HCT116 (cell line): ENCODE measurements at regions not wholly inside any gene's neighbourhood (a gene's known extent, or its start where the extent isn't known, plus 50 kb on each side); places are given as distances from the start of the nearest gene placed in this dataset.

Experiments used
- ATAC-seq: fragments of 200-7000 bp; cut with Tn5 transposase; 2 replicates; pipeline ENCODE4 v1.9.1; 2020; ENCODE audit warnings: mild to moderate bottlenecking, moderate library complexity
- BruUV-seq: library from RNA; stranded (reverse); fragments of 400-500 nt; replicated peaks from 2 replicates; lab custom pipeline; 2021; lab: Mats Ljungman, UMichigan
- CTCF ChIA-PET: fragments of 300-600 bp; sonication (Branson Sonifier 250); formaldehyde crosslinking; loops from one replicate; lab custom pipeline; 2021; ENCODE audit warnings: antibody characterized with exemption; lab: Charles Lee
- POLR2A ChIA-PET: fragments of 300-600, 350-600 bp; sonication (Branson Sonifier 250); formaldehyde crosslinking; loops from one replicate; lab custom pipeline; 2021; ENCODE audit warnings: antibody characterized with exemption; lab: Charles Lee
- RAD21 ChIA-PET, 2 experiments: fragments of 300-600 bp; sonication (Branson Sonifier 250); formaldehyde crosslinking; loops; one replicate each; lab custom pipeline; 2023; ENCODE audit warnings: low total read pairs in 2 of 2; ENCODE audit not compliant: uncharacterized antibody in 2 of 2, unreplicated experiment in 2 of 2, low non-redundant PET in 1 of 2; lab: Charles Lee
- DNase-seq: peaks from one replicate; pipeline ENCODE4 v3.0.0-alpha.2; 2010; ENCODE audit warnings: low read depth, low spot score
- H2AFZ ChIP-seq: fragments of 200-600 bp; shearing (Covaris generic), sonication (generic); 2 replicates; pipeline ENCODE4 v1.6.1; 2017; ENCODE audit warnings: low read depth, mixed run types, mixed read lengths, antibody characterized with exemption, low read length; ENCODE audit not compliant: poor library complexity, severe bottlenecking
- H3K27ac ChIP-seq: 2 replicates; pipeline ENCODE4 v1.5.1; 2012; ENCODE audit warnings: low read depth, low read length
- H3K27me3 ChIP-seq: fragments of 200-600 bp; sonication (generic); 2 replicates; pipeline ENCODE4 v1.6.1; 2016; ENCODE audit warnings: mixed run types, low read length, mixed read lengths; ENCODE audit not compliant: insufficient read depth
- H3K36me3 ChIP-seq, 2 experiments: fragments of 200-500 bp in 1 of 2; fragments of 200-600 bp in 1 of 2; sonication (Bioruptor generic) in 1 of 2; sonication (generic) in 1 of 2; 2 replicates each; pipeline versions ENCODE4 v1.5.1 to v1.6.1; 2014 to 2016; ENCODE audit warnings: low read length in 2 of 2, inconsistent platforms in 1 of 2, mixed read lengths in 1 of 2, mixed run types in 1 of 2; ENCODE audit not compliant: insufficient read depth in 2 of 2, control insufficient read depth in 1 of 2
- H3K4me1 ChIP-seq, 2 experiments: fragments of 200-600 bp in 1 of 2; sonication (generic) in 1 of 2; 2 replicates each; pipeline versions ENCODE4 v1.5.1 to v1.6.1; 2012 to 2017; ENCODE audit warnings: low read length in 2 of 2, inconsistent platforms in 1 of 2, mild to moderate bottlenecking in 1 of 2, mixed read lengths in 1 of 2, mixed run types in 1 of 2, moderate library complexity in 1 of 2; ENCODE audit not compliant: insufficient read depth in 2 of 2, control insufficient read depth in 1 of 2
- H3K4me2 ChIP-seq: fragments of 200-600 bp; sonication (generic); 2 replicates; pipeline ENCODE4 v1.6.1; 2017; ENCODE audit warnings: mixed run types, low read length, mixed read lengths
- H3K4me3 ChIP-seq, 2 experiments: fragments of 200-600 bp in 1 of 2; sonication (generic) in 1 of 2; replicated peaks in 1 of 2; 2 replicates each; pipeline ENCODE4 v1.5.1; 2011 to 2016; ENCODE audit warnings: low read length in 2 of 2, control low read depth in 1 of 2, low read depth in 1 of 2, mild to moderate bottlenecking in 1 of 2, mixed read lengths in 1 of 2, mixed run types in 1 of 2
- H3K79me2 ChIP-seq: fragments of 200-600 bp; sonication (generic); 2 replicates; pipeline ENCODE4 v1.6.1; 2017; ENCODE audit warnings: mild to moderate bottlenecking, mixed run types, low read length, moderate library complexity, mixed read lengths; ENCODE audit not compliant: insufficient read depth
- H3K9ac ChIP-seq: fragments of 200-600 bp; sonication (generic); 2 replicates; pipeline ENCODE4 v1.6.1; 2016; ENCODE audit warnings: low read length, mixed read lengths
- H3K9me2 ChIP-seq: fragments of 200-600 bp; sonication (generic), shearing (Covaris generic); 2 replicates; pipeline ENCODE4 v1.6.1; 2017; ENCODE audit warnings: mixed run types, mild to moderate bottlenecking, moderate library complexity; ENCODE audit not compliant: insufficient read depth
- H3K9me3 ChIP-seq, 2 experiments: fragments of 200-500 bp in 1 of 2; fragments of 200-600 bp in 1 of 2; sonication (Bioruptor generic) in 1 of 2; sonication (generic) in 1 of 2; 2 replicates each; pipeline ENCODE4 v1.6.1; 2014 to 2017; ENCODE audit warnings: low read length in 2 of 2, mixed read lengths in 2 of 2, inconsistent platforms in 1 of 2, low read depth in 1 of 2, mild to moderate bottlenecking in 1 of 2, mixed run types in 1 of 2, moderate library complexity in 1 of 2; ENCODE audit not compliant: control insufficient read depth in 1 of 2, insufficient read depth in 1 of 2
- H4K20me1 ChIP-seq: fragments of 200-600 bp; sonication (generic), shearing (Covaris generic); 2 replicates; pipeline ENCODE4 v1.6.1; 2017; ENCODE audit warnings: mixed run types, mild to moderate bottlenecking, moderate library complexity; ENCODE audit not compliant: insufficient read depth
- EZH2phosphoT487 ChIP-seq: fragments of 200-600 bp; IDR thresholded peaks from 2 replicates; pipeline ENCODE4 v1.6.1; 2018; ENCODE audit warnings: antibody characterized with exemption, borderline replicate concordance
- FOSL1 ChIP-seq: IDR thresholded peaks from 2 replicates; pipeline ENCODE4 v1.6.1; 2012; ENCODE audit warnings: low read depth
- JUND ChIP-seq: IDR thresholded peaks from 2 replicates; pipeline ENCODE4 v1.6.1; 2012
- POLR2A ChIP-seq: IDR thresholded peaks from 2 replicates; pipeline ENCODE4 v1.7.0; 2011; ENCODE audit warnings: borderline replicate concordance; ENCODE audit not compliant: insufficient read depth, insufficient read length; ENCODE audit errors: extremely low read depth
- POLR2AphosphoS5 ChIP-seq: IDR thresholded peaks from 2 replicates; pipeline ENCODE4 v1.6.1; 2011; ENCODE audit warnings: mild to moderate bottlenecking, low read depth, low read length, moderate library complexity
- RAD21 ChIP-seq: IDR thresholded peaks from 2 replicates; pipeline ENCODE4 v1.6.1; 2012; ENCODE audit warnings: low read depth, mild to moderate bottlenecking
- SP1 ChIP-seq: IDR thresholded peaks from 2 replicates; pipeline ENCODE4 v1.6.1; 2012; ENCODE audit warnings: low read depth
- SRF ChIP-seq: IDR thresholded peaks from 2 replicates; pipeline ENCODE4 v1.6.1; 2012; ENCODE audit warnings: low read depth
- TCF7L2 ChIP-seq: IDR thresholded peaks from 2 replicates; pipeline ENCODE4 v1.7.0; 2011; ENCODE audit warnings: borderline replicate concordance, inconsistent platforms; ENCODE audit not compliant: insufficient read depth, insufficient read length; ENCODE audit errors: extremely low read depth
- ZFX ChIP-seq: fragments of 450-650 bp; IDR thresholded peaks from 2 replicates; pipeline ENCODE4 v1.6.1; 2017
- intact Hi-C: fragments of 100-400 bp; cut with micrococcal nuclease; formaldehyde crosslinking; loops from 2 replicates; pipeline ENCODE4 v1.10.0; 2022
- TF ChIP-seq, protein P1 (sequence below): IDR thresholded peaks from 2 replicates; pipeline ENCODE4 v1.6.1; 2011; ENCODE audit warnings: mild to moderate bottlenecking, low read length, moderate library complexity; ENCODE audit not compliant: insufficient replicate concordance; ENCODE audit errors: extremely low read depth
- TF ChIP-seq, protein P2 (sequence below), 3 experiments: fragments of 200-600 bp in 1 of 3; sonication (generic) in 1 of 3; IDR thresholded peaks in 2 of 3; conservative IDR thresholded peaks in 1 of 3; 2 replicates each; pipeline ENCODE4 v1.5.1; 2012 to 2017; ENCODE audit warnings: low read depth in 2 of 3, low read length in 2 of 3, antibody characterized with exemption in 1 of 3, borderline replicate concordance in 1 of 3, control low read depth in 1 of 3, mild to moderate bottlenecking in 1 of 3, mixed read lengths in 1 of 3, mixed run types in 1 of 3, moderate library complexity in 1 of 3; ENCODE audit not compliant: insufficient read depth in 1 of 3

- TF ChIP-seq, protein P1, sequence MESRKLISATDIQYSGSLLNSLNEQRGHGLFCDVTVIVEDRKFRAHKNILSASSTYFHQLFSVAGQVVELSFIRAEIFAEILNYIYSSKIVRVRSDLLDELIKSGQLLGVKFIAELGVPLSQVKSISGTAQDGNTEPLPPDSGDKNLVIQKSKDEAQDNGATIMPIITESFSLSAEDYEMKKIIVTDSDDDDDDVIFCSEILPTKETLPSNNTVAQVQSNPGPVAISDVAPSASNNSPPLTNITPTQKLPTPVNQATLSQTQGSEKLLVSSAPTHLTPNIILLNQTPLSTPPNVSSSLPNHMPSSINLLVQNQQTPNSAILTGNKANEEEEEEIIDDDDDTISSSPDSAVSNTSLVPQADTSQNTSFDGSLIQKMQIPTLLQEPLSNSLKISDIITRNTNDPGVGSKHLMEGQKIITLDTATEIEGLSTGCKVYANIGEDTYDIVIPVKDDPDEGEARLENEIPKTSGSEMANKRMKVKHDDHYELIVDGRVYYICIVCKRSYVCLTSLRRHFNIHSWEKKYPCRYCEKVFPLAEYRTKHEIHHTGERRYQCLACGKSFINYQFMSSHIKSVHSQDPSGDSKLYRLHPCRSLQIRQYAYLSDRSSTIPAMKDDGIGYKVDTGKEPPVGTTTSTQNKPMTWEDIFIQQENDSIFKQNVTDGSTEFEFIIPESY, result no peak
- TF ChIP-seq POLR2A (no peak), FOSL1 (no peak), POLR2AphosphoS5 (no peak), JUND (no peak), RAD21 (no peak)
- TF ChIP-seq, protein P2, sequence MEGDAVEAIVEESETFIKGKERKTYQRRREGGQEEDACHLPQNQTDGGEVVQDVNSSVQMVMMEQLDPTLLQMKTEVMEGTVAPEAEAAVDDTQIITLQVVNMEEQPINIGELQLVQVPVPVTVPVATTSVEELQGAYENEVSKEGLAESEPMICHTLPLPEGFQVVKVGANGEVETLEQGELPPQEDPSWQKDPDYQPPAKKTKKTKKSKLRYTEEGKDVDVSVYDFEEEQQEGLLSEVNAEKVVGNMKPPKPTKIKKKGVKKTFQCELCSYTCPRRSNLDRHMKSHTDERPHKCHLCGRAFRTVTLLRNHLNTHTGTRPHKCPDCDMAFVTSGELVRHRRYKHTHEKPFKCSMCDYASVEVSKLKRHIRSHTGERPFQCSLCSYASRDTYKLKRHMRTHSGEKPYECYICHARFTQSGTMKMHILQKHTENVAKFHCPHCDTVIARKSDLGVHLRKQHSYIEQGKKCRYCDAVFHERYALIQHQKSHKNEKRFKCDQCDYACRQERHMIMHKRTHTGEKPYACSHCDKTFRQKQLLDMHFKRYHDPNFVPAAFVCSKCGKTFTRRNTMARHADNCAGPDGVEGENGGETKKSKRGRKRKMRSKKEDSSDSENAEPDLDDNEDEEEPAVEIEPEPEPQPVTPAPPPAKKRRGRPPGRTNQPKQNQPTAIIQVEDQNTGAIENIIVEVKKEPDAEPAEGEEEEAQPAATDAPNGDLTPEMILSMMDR (IDR thresholded peaks at IDR 0.05 in 2 of 3, conservative IDR thresholded peaks at IDR 0.05 in 1 of 3; ENCODE audit: borderline replicate concordance in 1 of 3, insufficient read depth in 1 of 3, low read depth in 2 of 3, low read length in 2 of 3), result no peak
These were observed 266.4 kb upstream of the RGS6 start (continued) for GRCh38 chr14:71665781-71666180.

DNA sequence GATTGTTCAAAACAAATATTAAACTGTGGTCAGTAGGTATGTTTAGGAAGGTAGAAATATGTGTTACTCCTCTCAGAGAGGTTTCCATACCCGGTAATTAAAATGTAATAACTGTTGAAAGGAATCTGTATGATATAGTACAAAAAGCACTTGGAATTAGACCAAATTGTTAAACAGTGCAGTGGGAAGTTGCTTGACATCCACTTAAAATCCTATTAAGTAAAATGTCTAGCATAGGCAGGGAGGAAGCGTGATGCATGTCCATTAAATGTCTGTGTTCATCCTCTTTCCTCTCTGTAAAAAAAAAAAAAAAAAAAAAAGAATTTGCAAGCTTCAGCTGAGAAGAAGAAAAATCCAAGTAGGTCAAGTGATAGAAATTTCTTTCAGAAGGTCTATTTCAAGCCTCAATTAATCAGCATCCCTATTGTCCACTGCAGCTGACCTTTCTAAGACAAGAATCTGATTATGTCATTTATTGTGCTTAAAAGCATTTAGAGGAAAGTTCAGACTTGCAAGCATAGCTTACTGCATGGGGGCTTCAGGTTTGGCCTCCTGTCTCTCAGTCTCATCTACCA lies 265.6 kb upstream of the RGS6 start:
- BruUV-seq, result no TSS peak
- no peak for ATAC-seq
- no peaks in the 10 kb centered on the region for H3K79me2 ChIP-seq
- no peak for DNase-seq
- TF ChIP-seq POLR2AphosphoS5 (no peak), EZH2phosphoT487 (no peak), TCF7L2 (no peak), SP1 (no peak), ZFX (no peak), RAD21 (no peak), SRF (no peak)
- TF ChIP-seq, all 23 proteins: peak for 0
- H3K27me3 ChIP-seq, result no peaks in the 10 kb centered on the region
- H2AFZ ChIP-seq, result no peak overlapping the region
- H3K4me3 ChIP-seq, result no peak overlapping the region
- H3K4me1 ChIP-seq, result no peaks in the 10 kb centered on the region
- no peak overlapping the region for H3K27ac ChIP-seq
- no peak overlapping the region for H3K9ac ChIP-seq
- no peaks in the 10 kb centered on the region for H4K20me1 ChIP-seq
- H3K9me3 ChIP-seq, result no peaks in the 10 kb centered on the region
- H3K9me2 ChIP-seq, result no peaks in the 10 kb centered on the region
- intact Hi-C loops, result no loop called here
- ChIA-PET RAD21 (no interaction called here), POLR2A (no interaction called here), CTCF (no interaction called here)
- H3K36me3 ChIP-seq, result peaks cover 0 to 1% of the 10 kb centered on the region in 2 experiments; a peak in 1 of 4 replicates
- H3K4me2 ChIP-seq, result no peak overlapping the region
